OCI-LY3 (cell line): ENCODE measurements at regions not wholly inside any gene's neighbourhood (a gene's known extent, or its start where the extent isn't known, plus 50 kb on each side); places are given as distances from the start of the nearest gene placed in this dataset.

Experiments used
- H2AFZ ChIP-seq: fragments of 200-600, 300-600 bp; shearing (Covaris generic); 2 replicates; pipeline ENCODE4 v1.6.0; 2014; ENCODE audit warnings: antibody characterized with exemption, low read depth, low read length
- H3K27ac ChIP-seq: fragments of 200-600, 300-600 bp; sonication (generic); 2 replicates; pipeline ENCODE4 v1.5.1; 2014; ENCODE audit warnings: mild to moderate bottlenecking, low read length, moderate library complexity, mixed read lengths
- H3K27me3 ChIP-seq: fragments of 200-600, 300-600 bp; sonication (generic); 2 replicates; pipeline ENCODE4 v1.6.1; 2014; ENCODE audit warnings: low read depth, low read length, mixed read lengths
- H3K36me3 ChIP-seq: fragments of 200-600, 300-600 bp; sonication (generic); replicated peaks from 2 replicates; pipeline ENCODE3; 2014; ENCODE audit warnings: low read depth, low read length, mixed read lengths
- H3K4me1 ChIP-seq: fragments of 300-600, 200-600 bp; sonication (generic); 2 replicates; pipeline ENCODE4 v1.6.1; 2014; ENCODE audit warnings: low read length, mixed read lengths
- H3K4me2 ChIP-seq: fragments of 200-600, 300-600 bp; sonication (generic); 2 replicates; pipeline ENCODE4 v1.6.1; 2014; ENCODE audit warnings: low read length, mixed read lengths
- H3K4me3 ChIP-seq: fragments of 300-600, 200-600 bp; sonication (generic); 2 replicates; pipeline ENCODE4 v1.5.1; 2014; ENCODE audit warnings: antibody characterized with exemption, mild to moderate bottlenecking, low read length, moderate library complexity
- H3K79me2 ChIP-seq: fragments of 300-600, 200-600 bp; shearing (Covaris generic); 2 replicates; pipeline ENCODE4 v1.6.1; 2014; ENCODE audit warnings: mild to moderate bottlenecking, low read length, mixed read lengths
- H3K9ac ChIP-seq: fragments of 300-600, 200-600 bp; shearing (Covaris generic); 2 replicates; pipeline ENCODE4 v1.6.0; 2014; ENCODE audit warnings: mild to moderate bottlenecking, low read length, moderate library complexity
- H3K9me3 ChIP-seq: fragments of 200-600, 300-600 bp; shearing (Covaris generic); 2 replicates; pipeline ENCODE4 v1.6.1; 2014; ENCODE audit warnings: low read length, mixed read lengths; ENCODE audit not compliant: insufficient read depth
- H4K20me1 ChIP-seq: fragments of 200-600, 300-600 bp; sonication (generic); 2 replicates; pipeline ENCODE4 v1.6.1; 2016; ENCODE audit warnings: low read length, mixed read lengths; ENCODE audit not compliant: insufficient read depth
- EZH2phosphoT487 ChIP-seq: fragments of 200-600 bp; shearing (Covaris generic); IDR thresholded peaks from 2 replicates; pipeline ENCODE4 v1.6.1; 2018; ENCODE audit warnings: antibody characterized with exemption, mixed run types, low read depth
- TF ChIP-seq, protein P1 (sequence below): fragments of 200-600, 300-600 bp; sonication (generic); IDR thresholded peaks from 2 replicates; pipeline ENCODE4 v1.5.1; 2014; ENCODE audit warnings: antibody characterized with exemption, low read length, low read depth

- Histone ChIP-seq H3K4me3 (no peak overlapping the region), H3K27ac (no peak overlapping the region), H2AFZ (no peak overlapping the region), H3K4me1 (no peaks in the 10 kb centered on the region), H3K9ac (no peak overlapping the region), H3K9me3 (no peaks in the 10 kb centered on the region), H4K20me1 (no peaks in the 10 kb centered on the region), H3K79me2 (no peaks in the 10 kb centered on the region), H3K27me3 (peaks cover 20% of the 10 kb centered on the region), H3K4me2 (no peak overlapping the region), H3K36me3 (no peaks in the 10 kb centered on the region)
- no peak for TF ChIP-seq EZH2phosphoT487
- TF ChIP-seq, protein P1, sequence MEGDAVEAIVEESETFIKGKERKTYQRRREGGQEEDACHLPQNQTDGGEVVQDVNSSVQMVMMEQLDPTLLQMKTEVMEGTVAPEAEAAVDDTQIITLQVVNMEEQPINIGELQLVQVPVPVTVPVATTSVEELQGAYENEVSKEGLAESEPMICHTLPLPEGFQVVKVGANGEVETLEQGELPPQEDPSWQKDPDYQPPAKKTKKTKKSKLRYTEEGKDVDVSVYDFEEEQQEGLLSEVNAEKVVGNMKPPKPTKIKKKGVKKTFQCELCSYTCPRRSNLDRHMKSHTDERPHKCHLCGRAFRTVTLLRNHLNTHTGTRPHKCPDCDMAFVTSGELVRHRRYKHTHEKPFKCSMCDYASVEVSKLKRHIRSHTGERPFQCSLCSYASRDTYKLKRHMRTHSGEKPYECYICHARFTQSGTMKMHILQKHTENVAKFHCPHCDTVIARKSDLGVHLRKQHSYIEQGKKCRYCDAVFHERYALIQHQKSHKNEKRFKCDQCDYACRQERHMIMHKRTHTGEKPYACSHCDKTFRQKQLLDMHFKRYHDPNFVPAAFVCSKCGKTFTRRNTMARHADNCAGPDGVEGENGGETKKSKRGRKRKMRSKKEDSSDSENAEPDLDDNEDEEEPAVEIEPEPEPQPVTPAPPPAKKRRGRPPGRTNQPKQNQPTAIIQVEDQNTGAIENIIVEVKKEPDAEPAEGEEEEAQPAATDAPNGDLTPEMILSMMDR, result no peak
These were observed 221.3 kb upstream of the UBE2E2 start for GRCh38 chr3:22981861-22982260.

GRCh38 chr3:22982981-22983587 lies 220.0 kb upstream of the UBE2E2 start:
- Histone ChIP-seq H4K20me1 (no peaks in the 10 kb centered on the region), H3K4me2 (no peak overlapping the region)
- no peak for TF ChIP-seq EZH2phosphoT487

GRCh38 chr3:22986958-22987357 lies 216.2 kb upstream of the UBE2E2 start:
- Histone ChIP-seq H4K20me1 (no peaks in the 10 kb centered on the region), H3K4me1 (no peaks in the 10 kb centered on the region), H3K79me2 (no peaks in the 10 kb centered on the region), H3K4me2 (no peak overlapping the region), H3K9me3 (no peaks in the 10 kb centered on the region), H3K27me3 (peaks cover 24% of the 10 kb centered on the region), H3K4me3 (no peak overlapping the region), H2AFZ (no peak overlapping the region), H3K36me3 (no peaks in the 10 kb centered on the region), H3K9ac (no peak overlapping the region), H3K27ac (no peak overlapping the region)
- TF ChIP-seq EZH2phosphoT487, result no peak
- TF ChIP-seq, protein P1, result no peak

More at GRCh38 chr3:22982981-22983587, 220.0 kb upstream of the UBE2E2 start:
- H3K4me1 ChIP-seq, result no peaks in the 10 kb centered on the region
- no peaks in the 10 kb centered on the region for H3K9me3 ChIP-seq
- no peak overlapping the region for H2AFZ ChIP-seq
- no peaks in the 10 kb centered on the region for H3K79me2 ChIP-seq
- H3K4me3 ChIP-seq, result no peak overlapping the region
- no peaks in the 10 kb centered on the region for H3K36me3 ChIP-seq
- H3K27me3 ChIP-seq, result peaks cover 20% of the 10 kb centered on the region
- no peak overlapping the region for H3K9ac ChIP-seq
- no peak overlapping the region for H3K27ac ChIP-seq

DNA sequence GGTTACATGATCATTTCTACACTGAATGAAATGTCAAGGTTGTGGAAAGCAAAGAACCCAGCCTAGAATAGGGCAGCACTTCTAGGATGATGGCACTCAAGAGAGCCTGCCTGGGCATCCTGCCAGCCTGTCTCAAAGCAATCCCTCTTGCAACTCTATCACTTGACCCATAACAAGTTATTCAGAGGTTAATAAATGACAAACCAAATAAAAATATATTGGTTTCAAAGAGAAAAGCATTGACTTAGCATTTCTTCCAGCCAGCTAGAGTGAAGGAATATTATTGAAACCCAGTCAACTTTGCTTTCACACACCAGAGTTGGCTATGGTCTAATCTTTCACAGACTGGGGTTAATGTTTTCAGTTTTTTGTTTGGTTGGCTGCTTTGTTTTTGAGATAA lies 214.6 kb upstream of the UBE2E2 start:
- Histone ChIP-seq H3K9ac (no peak overlapping the region), H3K4me1 (no peaks in the 10 kb centered on the region), H3K36me3 (no peaks in the 10 kb centered on the region), H3K9me3 (no peaks in the 10 kb centered on the region), H3K27me3 (peaks cover 20% of the 10 kb centered on the region; the same call in 1 of the 2 replicates), H4K20me1 (no peaks in the 10 kb centered on the region), H3K4me3 (no peak overlapping the region), H3K27ac (no peak overlapping the region), H3K79me2 (no peaks in the 10 kb centered on the region), H3K4me2 (no peak overlapping the region), H2AFZ (no peak overlapping the region)
- no peak for TF ChIP-seq EZH2phosphoT487
- TF ChIP-seq, protein P1, result no peak
